HG03135 (cell line): ENCODE measurements at regions not wholly inside any gene's neighbourhood (a gene's known extent, or its start where the extent isn't known, plus 50 kb on each side); places are given as distances from the start of the nearest gene placed in this dataset.

Experiments used
- ATAC-seq: cut with Tn5 transposase; IDR thresholded peaks from one replicate; pipeline ENCODE4 v1.9.1; 2021; ENCODE audit warnings: mild to moderate bottlenecking, moderate library complexity; ENCODE audit not compliant: unreplicated experiment

DNA sequence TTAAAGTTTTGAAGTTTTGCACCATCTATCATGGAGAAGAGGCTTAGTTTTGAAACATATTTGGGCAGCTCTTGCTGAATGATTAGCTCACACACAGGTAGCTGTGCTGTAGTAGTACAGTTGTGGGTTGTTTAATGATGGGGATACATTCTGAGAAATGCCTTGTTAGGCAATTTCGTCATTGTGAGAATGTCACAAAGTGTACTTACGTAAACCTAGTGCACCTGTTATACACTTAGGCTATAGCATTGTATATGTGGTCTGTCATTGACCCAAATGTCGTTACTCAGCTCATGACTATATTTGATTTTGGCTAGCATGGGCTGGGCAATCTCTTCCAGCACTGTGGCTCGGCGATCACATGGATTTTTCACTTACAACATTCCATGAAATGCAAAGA, 247.2 kb upstream of the IGFBP3 start:
- no peak for ATAC-seq

DNA sequence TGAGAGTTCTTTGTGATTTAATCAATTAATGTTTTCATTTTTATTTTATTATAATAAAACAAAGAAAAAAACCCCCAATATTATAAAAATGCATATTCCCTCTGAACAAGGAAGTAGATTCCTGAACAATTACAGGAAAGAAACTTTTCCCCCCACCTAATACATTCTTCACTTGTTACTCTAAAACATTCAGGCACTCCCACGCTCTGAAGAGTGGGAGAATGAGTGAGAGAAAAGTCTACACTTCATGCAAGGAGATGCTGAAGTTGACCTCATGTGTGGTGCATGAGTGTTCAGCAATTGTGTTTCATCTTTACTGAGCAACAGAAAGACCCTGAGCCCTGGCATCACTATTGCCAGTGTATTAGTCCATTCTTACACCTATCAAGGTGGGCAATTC, 244.2 kb upstream of the IGFBP3 start:
- no peak for ATAC-seq

DNA sequence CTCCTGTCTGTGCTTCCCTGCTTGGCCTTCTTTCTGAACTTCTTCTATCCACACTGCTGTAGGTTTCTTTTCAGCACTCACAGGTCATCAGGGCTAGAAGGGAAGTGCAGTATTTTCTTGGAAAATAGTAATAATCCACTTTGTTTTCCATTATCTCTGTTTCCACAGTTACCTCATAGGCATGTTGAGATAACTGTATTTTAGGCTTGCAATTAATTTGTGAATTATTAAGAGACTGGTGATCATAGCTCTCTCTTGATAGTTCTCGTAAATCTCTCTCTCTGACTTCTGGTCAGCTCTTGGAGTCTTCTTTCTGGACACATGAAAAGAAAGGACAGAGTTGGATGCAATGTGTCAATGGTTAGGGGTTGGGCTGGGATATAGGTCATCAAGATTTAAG, 243.6 kb upstream of the IGFBP3 start:
- ATAC-seq, result no peak

DNA sequence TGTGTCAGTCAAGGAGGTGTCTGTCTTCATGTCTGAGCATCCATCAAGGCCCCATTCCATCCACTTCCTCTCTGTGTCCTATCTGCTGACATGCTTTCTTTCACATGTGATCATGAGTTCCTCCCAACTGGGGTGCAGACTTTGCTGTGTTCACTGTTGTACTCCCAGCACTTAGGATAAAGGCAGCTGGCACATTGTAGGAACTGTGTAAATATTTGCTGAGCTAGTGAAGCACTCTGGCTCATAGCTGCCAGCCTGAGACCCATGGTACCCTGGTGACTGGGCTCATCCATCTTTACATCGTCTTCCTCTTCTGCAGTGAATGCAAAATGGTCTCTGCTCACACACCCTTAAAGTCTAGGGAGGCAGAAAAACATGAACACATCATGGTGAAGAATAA, 242.2 kb upstream of the IGFBP3 start:
- no peak for ATAC-seq

DNA sequence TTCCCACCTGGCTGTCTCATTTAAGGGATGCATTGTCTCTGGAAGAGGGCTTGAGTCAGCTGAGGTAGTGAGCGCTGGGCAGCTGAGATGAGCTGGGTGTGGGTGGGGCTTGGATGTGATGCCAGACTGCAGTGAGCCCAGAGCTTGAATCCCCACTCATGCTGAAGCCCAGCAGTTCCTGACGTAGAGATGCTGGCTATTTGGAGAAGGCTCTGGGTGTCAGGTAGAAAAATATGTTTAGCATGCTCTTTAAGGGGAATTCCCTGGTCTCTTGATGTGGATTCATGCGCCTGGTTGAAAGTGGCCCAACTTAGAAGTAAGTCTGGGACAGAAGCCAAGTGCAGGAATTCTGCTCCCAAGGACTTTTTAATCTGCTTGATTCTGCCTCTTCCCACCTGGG, 241.5 kb upstream of the IGFBP3 start:
- no peak for ATAC-seq

DNA sequence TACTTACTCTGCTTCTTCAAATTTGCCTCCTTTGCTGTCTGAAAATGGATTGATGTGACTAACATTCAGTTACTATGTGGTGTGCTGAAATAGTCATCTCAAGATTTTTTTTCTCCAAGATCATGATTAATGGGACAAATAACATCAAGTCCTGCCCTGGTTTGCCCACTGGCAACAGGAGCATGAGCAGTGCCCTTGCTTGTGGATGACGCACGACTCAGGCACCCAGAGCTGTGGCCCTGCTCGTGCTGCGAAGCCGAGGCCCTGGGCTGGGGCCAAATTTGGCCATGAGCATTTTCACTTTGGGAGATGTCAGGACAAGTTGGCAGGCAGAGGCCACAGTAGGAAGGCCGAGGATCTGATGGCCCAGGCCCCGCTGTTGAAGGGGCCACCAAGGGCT, 239.8 kb upstream of the IGFBP3 start:
- ATAC-seq, result no peak

DNA sequence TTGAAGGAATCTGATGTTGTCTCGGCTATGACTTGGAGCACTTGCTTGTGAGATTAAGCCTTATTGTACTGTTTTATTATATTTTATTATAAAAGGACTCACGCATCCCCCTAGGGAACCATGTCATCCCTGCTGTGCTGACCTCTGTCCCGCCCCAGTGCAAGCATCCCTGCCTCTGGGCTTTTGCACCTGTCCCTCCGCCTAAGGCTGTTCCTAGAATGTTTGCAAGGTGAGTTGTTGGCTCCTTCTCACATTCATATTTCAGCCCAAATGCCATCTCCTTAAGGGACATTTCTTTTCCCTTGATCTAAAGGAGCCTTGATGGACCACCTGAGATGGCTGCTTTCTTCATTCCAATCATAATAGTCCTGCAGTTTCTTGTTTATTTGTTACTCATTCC, 236.9 kb upstream of the IGFBP3 start:
- ATAC-seq, result no peak

DNA sequence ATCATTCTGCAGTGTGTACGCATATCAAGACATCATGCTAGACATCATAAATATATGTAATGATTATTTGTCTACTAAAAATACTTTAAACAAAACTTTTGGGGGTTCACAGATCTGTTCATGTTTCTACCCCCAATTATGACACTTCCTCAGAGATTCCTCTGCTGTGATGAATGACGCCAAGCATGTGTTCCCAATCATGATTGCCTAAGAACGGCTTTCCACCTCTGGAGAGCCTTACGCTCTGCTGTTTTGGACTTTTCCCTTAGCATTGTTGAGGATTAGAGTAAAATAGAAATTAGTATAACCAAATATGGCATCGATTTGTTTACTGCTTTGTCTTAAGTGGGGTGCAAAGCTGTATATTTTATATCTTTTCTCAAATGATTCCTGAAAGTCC, 236.3 kb upstream of the IGFBP3 start:
- ATAC-seq, result no peak

DNA sequence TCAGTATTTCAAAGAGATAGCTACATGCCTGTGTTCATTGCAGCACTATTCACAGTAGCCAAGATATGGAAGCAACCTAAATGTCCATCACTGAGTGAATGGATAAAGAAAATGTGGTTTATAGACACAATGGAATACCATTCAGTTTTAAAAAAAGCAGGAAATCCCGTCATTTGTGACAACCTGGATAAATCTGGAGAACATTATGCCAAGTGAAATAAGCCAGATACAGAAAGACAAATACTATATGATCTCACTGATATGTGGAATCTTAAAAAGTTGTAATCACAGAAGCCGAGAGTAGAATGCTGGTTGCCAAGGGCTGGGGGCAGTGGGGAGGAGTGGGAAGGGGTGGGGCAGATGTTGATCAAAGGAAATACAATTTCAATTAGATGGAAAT, 235.8 kb upstream of the IGFBP3 start:
- no peak for ATAC-seq

DNA sequence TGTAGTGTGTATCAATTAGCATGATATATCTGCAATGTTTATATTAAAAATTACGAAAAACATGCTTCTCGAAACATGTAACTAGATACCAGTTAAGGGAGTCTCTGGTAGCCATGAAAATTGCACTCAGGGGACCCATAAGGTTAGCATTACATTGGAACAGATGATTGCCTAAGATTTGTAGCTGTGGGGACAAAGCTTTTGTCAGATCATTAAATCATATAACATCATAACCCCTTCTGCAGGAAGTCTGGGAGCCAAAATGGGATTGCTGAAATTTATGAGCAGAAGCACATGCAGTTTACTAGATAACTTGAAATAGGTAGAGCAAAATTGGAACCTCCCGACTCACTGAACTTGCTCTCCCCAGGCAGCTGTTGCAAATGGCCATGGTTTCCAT, 235.0 kb upstream of the IGFBP3 start:
- ATAC-seq, result no peak

DNA sequence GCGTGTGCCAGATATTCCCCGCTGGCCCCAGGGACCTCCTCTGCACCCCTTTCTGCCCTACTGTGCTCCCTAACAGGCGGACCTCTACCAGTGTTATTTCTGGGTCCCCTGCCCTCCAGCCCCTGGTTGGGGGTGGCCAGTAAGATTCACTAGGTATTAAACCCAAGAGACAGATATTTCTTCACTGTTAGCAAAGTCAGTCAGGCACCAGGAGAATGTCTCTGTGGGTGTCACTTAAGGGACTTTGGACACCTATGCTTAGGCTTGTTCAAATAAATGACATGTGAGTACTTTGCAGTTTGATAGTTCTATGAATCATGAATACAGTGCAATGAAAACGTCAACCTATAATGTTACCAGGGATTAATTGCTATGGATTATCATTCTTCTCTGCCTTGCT, 234.3 kb upstream of the IGFBP3 start:
- ATAC-seq, result no peak

DNA sequence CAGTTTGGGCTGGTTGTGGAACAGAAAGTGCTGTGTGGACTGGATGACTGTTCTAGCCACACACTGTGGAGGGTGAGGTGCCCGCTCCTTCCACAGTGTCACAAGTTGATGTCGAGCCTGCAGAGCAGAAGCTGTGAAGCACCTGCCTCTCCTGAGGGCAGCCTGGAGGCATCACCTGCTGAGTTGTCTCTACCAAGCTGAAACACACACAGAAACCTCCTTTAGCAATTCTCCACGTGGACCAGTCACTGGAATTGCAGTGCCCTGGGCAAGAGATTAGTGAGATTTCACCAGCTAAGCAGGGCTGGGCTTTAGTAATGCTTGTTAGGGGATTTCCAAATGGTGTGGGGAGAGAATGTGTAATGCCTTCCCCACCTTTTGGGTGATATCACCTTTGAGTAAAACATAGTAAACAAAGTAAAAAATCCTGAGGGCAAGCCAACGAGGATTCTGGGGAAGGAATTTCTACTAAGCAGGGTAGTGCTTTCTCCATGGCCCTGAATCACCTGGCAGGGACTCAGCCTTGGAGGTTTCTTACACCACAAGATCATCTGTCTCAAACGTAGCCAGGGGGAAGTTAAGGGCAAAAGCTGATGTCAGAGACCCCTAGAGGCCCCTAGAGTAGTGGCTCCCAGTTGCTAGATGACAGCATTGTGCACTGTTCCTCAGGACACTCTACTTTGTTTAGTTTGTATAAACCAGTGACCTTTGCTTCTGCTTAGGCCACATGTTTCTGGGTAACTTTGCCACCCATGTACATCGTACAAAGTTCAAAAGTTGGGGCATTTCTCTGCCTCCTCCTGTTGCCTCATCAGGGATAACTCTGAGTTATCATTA, 233.1 kb upstream of the IGFBP3 start:
- ATAC-seq, result no peak

DNA sequence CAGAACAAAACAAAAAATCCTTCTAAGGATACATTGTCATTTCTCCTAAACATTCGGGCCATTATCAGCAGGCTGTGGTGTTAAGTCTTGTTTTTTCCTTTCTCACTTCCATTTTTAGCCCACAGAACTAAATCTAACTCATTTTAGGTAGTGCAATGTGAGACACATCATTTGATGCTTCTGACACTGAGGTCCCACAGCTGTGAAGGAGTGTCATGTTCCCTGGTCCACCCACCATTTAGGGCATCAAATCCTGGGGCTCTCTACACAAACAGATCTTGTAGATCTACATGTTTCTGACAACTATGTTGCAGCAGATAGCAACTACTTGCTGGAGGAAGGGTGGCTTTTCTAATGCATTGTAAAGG, 232.5 kb upstream of the IGFBP3 start:
- no peak for ATAC-seq

DNA sequence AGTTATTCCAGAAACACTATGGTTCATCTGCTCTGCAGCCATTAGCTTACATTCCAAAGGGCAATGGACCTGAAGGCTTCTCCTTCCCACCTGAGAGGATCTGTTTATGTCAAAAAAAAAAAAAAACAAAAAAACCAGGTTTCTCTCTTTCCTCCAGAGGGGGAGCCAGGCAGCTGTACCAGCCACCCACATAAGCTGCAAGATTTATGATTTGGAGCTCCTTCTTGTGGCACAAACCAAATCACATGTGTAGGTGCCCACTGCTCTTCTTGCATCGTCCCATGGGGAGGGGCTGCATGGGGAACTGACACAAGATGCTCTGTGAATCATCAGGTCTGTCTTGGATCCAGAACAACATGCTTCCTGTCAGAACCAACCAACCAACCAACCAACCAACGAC, 231.6 kb upstream of the IGFBP3 start:
- ATAC-seq, result no peak

DNA sequence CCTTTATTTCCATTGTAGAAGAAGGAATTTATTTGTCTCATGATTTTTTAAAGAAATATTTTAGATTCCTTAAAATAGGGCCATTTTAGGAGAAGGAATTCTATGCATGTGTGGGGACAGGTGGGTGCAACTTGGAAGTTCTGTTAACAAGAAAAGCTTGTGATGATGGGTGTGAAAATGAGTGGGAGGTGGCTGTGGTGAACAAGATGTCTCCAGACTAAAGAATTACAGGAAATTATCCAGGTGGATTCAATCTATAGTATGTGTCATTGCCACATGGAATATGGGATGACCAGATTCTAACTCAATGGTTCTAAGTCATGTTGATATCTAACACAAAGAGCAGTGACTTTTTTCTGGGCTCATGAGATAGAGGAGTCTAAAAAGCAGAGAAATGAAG, 229.6 kb upstream of the IGFBP3 start:
- ATAC-seq, result no peak

DNA sequence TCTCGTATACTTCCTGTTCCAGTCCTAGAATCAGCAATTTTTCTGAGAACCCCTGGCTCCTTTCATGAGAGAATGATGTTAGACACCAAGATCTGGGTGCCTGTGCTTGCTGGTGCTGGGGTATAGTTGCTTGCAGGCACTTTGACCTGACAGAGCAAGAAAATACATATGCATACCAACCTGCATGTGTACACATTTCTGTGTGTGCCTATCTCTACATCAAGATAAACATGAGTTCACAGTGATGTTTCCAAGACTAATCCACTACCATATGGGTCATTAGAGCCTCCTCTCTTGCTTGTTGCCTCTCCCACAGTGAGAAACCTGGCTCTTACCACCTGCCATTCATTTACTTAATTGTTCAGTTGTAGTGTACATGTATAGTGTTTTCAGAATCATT, 229.1 kb upstream of the IGFBP3 start:
- ATAC-seq, result no peak

DNA sequence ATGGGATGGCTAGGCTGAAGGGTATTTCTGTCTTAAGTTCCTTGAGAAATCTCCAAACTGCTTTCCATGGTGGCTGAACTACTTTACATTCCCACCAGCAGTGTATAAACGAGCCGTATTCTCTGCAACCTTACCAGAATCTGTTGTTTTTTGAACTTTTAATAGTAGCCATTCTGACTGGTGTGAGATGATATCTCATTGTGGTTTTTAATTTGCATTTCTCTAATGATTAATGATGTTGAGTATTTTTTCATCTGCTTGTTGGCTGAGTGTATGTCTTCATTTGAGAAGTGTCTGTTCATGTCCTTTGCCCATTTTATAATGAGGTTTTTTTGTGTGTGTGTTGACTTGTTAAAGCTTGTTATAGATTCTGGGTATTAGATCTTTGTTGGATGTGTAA, 226.8 kb upstream of the IGFBP3 start:
- no peak for ATAC-seq

DNA sequence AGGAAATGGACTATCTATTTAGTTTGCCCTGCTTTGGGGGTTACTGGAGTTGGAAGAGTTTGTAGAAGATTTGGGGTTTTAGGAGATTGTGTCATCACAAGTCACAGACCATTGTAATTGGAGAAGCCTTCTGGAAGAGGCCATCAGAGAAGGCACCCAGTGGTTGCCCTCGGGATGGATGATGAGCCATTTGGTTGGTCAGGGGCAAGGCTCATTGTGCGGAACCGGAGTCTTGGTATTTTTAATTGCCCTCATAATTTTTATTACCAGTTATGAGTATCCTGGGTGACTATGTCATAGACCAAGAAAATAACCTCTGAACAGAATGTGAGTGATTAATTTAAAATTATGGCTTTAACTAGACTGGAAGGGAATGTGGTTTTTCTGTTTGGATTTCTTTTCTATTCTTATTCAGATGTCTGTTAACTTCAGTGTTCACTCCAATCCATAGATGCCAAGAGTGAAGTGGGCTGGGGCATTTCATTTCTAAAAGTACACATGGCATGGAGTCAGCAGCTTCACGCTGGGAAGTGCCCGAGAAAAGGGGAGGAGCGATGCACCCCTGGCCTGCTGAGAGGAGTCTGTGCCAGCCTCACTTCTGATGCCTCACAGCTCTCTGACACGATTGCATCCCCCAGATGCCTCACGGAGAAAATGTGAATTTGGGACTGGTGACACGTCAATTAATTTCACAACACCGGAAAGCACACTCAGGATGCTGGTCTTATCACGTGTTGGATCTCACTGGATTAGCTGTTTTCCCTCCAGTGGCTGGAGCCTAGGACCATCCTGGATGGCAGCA, 225.6 kb upstream of the IGFBP3 start:
- no peak for ATAC-seq

DNA sequence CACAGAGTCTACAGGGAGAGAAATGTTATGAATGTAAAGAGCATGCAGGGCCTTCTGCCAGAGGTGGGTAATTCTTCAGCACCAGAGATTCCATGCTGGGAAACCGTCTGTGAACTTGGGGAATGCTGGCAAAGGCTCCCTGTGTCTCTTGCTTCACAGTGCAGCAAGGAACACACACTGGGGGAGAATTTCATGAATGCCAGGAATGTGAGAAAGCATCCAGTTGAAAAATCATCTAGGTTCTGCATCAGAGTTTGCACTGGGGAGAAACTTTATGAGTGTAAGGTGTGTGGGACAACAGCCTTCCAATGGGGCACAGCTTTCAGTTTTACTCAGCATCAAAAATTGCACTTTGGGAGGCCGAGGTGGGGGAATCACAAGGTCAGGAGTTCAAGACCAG, 224.3 kb upstream of the IGFBP3 start:
- ATAC-seq, result no peak

DNA sequence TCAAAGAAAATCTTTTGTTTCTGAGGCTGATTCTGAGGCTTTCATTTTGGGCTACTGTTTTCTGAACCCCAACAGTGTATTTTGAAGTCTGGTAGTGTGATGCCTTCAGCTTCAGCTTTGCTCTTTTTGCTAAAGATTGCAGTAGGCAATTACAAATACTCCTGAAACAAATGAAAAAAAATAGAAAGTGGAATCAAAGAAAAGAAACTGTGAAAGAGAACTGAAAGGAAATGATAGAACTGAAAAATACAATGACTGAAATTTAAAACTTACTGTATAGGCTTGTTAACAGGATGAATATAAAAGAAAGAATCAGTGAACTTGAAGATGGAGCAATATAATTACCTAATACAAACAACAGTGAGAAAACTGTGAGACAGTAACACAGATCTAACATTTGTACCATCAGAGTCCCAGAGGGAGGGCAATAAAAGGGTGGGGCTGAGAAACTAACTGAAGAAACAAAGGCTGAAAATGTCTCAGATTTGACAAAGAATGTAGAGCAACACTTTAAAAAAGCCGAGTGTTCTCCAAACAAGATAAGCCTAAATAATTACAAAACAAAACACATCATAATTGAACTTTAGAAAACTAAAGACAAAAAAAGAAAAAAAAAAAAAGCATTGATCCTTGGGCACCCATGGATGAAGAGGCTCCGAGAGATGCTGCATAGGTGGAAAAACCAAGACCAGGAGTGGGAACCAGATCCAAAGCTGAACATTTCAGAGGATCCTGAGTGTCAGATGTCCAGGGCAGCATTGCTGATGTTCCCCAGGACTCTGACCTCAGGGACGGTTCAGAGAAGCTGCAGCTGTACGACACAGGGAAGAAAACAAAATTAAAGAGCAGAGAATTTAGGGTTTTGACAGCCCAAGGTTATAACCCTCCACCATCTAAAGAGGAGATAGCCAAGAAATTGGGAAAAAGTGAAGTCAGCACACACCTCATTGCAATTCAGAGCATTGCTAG, 223.2 kb upstream of the IGFBP3 start:
- no peak for ATAC-seq

DNA sequence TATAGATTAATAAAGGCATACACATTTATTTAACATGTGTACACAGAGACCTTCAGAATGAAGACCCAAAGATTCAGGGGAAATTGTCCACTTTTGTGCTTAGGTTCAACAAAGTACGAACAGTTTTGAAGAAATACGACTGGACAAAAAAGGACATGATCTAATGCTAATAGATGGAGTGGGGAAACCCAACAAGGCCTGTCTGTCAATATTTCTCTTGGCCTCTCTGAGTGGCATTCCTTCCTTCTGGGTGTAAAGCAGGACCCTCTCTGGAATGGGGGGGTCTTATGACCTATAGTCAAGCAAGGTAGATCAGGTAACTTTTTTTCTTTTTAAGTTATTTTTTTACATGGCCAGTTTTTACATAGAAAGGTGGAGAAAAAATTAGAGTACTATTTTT, 222.3 kb upstream of the IGFBP3 start:
- no peak for ATAC-seq
